GM12872 (cell line): ENCODE measurements at regions not wholly inside any gene's neighbourhood (a gene's known extent, or its start where the extent isn't known, plus 50 kb on each side); places are given as distances from the start of the nearest gene placed in this dataset.

Experiments
- CTCF ChIP-seq: IDR thresholded peaks from 3 replicates; pipeline ENCODE4 v1.5.1; 2011; ENCODE audit warnings: low read depth, mild to moderate bottlenecking, low read length, moderate library complexity; ENCODE audit not compliant: insufficient read depth

GRCh38 chr11:131168839-131169713 lies 201.3 kb upstream of the NTM start:
- no peak for TF ChIP-seq CTCF

GRCh38 chr11:131172011-131172410 lies 198.4 kb upstream of the NTM start:
- no peak for TF ChIP-seq CTCF

GRCh38 chr11:131178020-131178419 lies 192.4 kb upstream of the NTM start:
- no peak for TF ChIP-seq CTCF

- TF ChIP-seq CTCF = no peak
Observed at GRCh38 chr11:131178596-131178995, 191.8 kb upstream of the NTM start.

GRCh38 chr11:131179836-131180235 lies 190.6 kb upstream of the NTM start:
- TF ChIP-seq CTCF = no peak

- no peak for TF ChIP-seq CTCF
Observed at GRCh38 chr11:131185915-131186314, 184.5 kb upstream of the NTM start.

- no peak for TF ChIP-seq CTCF
Observed at GRCh38 chr11:131186629-131187101, 183.8 kb upstream of the NTM start.
